ENCODE measurements at regions not wholly inside any gene's neighbourhood (a gene's known extent, or its start where the extent isn't known, plus 50 kb on each side); places are given as distances from the start of the nearest gene placed in this dataset.

DNA sequence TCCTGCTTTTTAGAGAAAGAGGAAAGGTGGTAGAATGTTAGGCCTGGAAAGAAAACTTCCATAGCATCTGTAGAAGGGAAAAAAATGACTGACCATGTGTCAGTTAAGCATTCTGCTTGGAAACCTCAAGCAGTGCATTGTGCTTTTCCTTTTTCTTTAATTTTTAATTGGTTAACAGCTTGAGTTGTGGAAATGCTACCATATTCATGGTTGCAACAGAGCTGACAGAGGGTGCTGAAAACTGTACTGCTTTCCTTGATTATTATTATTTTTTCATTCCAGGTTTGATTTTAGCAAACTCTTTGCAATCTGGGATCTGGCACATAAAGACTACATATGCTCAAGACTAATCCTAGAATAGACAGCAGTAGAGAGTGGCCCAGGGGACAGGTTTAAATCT lies 404.5 kb downstream of the EPHA4 start:
- TF ChIP-seq CTCF (IDR thresholded peaks at IDR 0.05) (no peak), POLR2AphosphoS5 (IDR thresholded peaks at IDR 0.05; ENCODE audit: insufficient read depth in 1 of 2, low read depth in 1 of 2) (no peak), POLR2A (IDR thresholded peaks at IDR 0.05) (no peak)
